Liver (tissue), 8 donors: ENCODE measurements at regions not wholly inside any gene's neighbourhood (a gene's known extent, or its start where the extent isn't known, plus 50 kb on each side); places are given as distances from the start of the nearest gene placed in this dataset.

Experiments used
- DNase-seq: peaks from one replicate; pipeline ENCODE4 v3.0.0-alpha.2; 2017; ENCODE audit warnings: low spot score
- H3K27ac ChIP-seq, 2 donors: one replicate each; pipeline ENCODE4 v1.7.0; 2013; ENCODE audit warnings: inconsistent platforms in 2 of 2, low read length in 2 of 2, control low read depth in 1 of 2, low read depth in 1 of 2, mild to moderate bottlenecking in 1 of 2
- H3K27me3 ChIP-seq, 4 donors: one replicate each; pipeline versions ENCODE4 v1.6.1 to v1.7.0; 2013; ENCODE audit warnings: low read length in 3 of 4, inconsistent platforms in 1 of 4, mild to moderate bottlenecking in 1 of 4, moderate library complexity in 1 of 4; ENCODE audit not compliant: control insufficient read depth in 4 of 4, insufficient read depth in 4 of 4
- H3K36me3 ChIP-seq, 4 donors: one replicate each; pipeline versions ENCODE4 v1.6.1 to v1.7.0; 2013; ENCODE audit warnings: low read length in 3 of 4, mild to moderate bottlenecking in 3 of 4, low read depth in 1 of 4, moderate library complexity in 1 of 4; ENCODE audit not compliant: control insufficient read depth in 4 of 4, insufficient read depth in 3 of 4
- H3K4me1 ChIP-seq, 4 donors: one replicate each; pipeline versions ENCODE4 v1.6.1 to v1.7.0; 2013; ENCODE audit warnings: low read length in 3 of 4, mild to moderate bottlenecking in 3 of 4, moderate library complexity in 1 of 4; ENCODE audit not compliant: control insufficient read depth in 4 of 4, insufficient read depth in 4 of 4
- H3K4me3 ChIP-seq, 3 donors: one replicate each; pipeline versions ENCODE4 v1.6.1 to v1.7.0; 2013; ENCODE audit warnings: low read length in 3 of 3, control low read depth in 1 of 3, low read depth in 1 of 3, mild to moderate bottlenecking in 1 of 3
- H3K9ac ChIP-seq, 2 donors: one replicate each; pipeline ENCODE4 v1.7.0; 2013; ENCODE audit warnings: low read length in 2 of 2, mild to moderate bottlenecking in 2 of 2, moderate library complexity in 2 of 2, control low read depth in 1 of 2, low read depth in 1 of 2
- H3K9me3 ChIP-seq, 4 donors: one replicate each; pipeline versions ENCODE4 v1.6.1 to v1.7.0; 2013; ENCODE audit warnings: low read length in 3 of 4; ENCODE audit not compliant: control insufficient read depth in 4 of 4
- ATF3 ChIP-seq: IDR thresholded peaks from 2 replicates; pipeline ENCODE4 v1.6.1; 2016; ENCODE audit warnings: antibody characterized with exemption
- EGR1 ChIP-seq, 2 donors: IDR thresholded peaks; 2 replicates each; pipeline ENCODE4 v1.6.1; 2016 to 2018; ENCODE audit warnings: antibody characterized with exemption in 2 of 2, low read depth in 2 of 2
- FOXA1 ChIP-seq: IDR thresholded peaks from 2 replicates; pipeline ENCODE4 v1.6.1; 2016; ENCODE audit warnings: antibody characterized with exemption
- GABPA ChIP-seq, 2 donors: IDR thresholded peaks in 1 of 2; conservative IDR thresholded peaks in 1 of 2; 2 replicates each; pipeline ENCODE4 v1.6.1; 2016; ENCODE audit warnings: antibody characterized with exemption in 2 of 2, mild to moderate bottlenecking in 1 of 2, moderate library complexity in 1 of 2
- HNF4A ChIP-seq, 2 donors: conservative IDR thresholded peaks; 2 replicates each; pipeline ENCODE4 v1.6.1; 2016; ENCODE audit warnings: antibody characterized with exemption in 2 of 2, mild to moderate bottlenecking in 2 of 2
- HNF4G ChIP-seq: IDR thresholded peaks from 2 replicates; pipeline ENCODE4 v1.6.1; 2016; ENCODE audit warnings: antibody characterized with exemption
- JUND ChIP-seq, 2 donors: IDR thresholded peaks; 2 replicates each; pipeline ENCODE4 v1.6.1; 2016; ENCODE audit warnings: antibody characterized with exemption in 2 of 2
- NR2F2 ChIP-seq: IDR thresholded peaks from 2 replicates; pipeline ENCODE4 v1.6.1; 2016; ENCODE audit warnings: antibody characterized with exemption
- RAD21 ChIP-seq, 2 donors: IDR thresholded peaks; 2 replicates each; pipeline ENCODE4 v1.6.1; 2016; ENCODE audit warnings: antibody characterized with exemption in 2 of 2, mild to moderate bottlenecking in 2 of 2
- REST ChIP-seq: IDR thresholded peaks from 2 replicates; pipeline ENCODE4 v1.6.1; 2016; ENCODE audit warnings: antibody characterized with exemption, mild to moderate bottlenecking
- RXRA ChIP-seq, 2 donors: IDR thresholded peaks; 2 replicates each; pipeline ENCODE4 v1.6.1; 2017 to 2018; ENCODE audit warnings: antibody characterized with exemption in 2 of 2, mild to moderate bottlenecking in 1 of 2
- SP1 ChIP-seq: IDR thresholded peaks from 2 replicates; pipeline ENCODE4 v1.6.1; 2018; ENCODE audit warnings: antibody characterized with exemption, mild to moderate bottlenecking
- TAF1 ChIP-seq: conservative IDR thresholded peaks from 2 replicates; pipeline ENCODE4 v1.6.1; 2016; ENCODE audit warnings: antibody characterized with exemption, mild to moderate bottlenecking
- YY1 ChIP-seq: IDR thresholded peaks from 2 replicates; pipeline ENCODE4 v1.6.1; 2016; ENCODE audit warnings: antibody characterized with exemption, mild to moderate bottlenecking
- WGBS: extraction: QIAGEN DNeasy Blood & Tissue Kit; methylation state at CpG from one replicate; pipeline ENCODE4 v1.1.7; 2013; 5-methylcytosine and 5-hydroxymethylcytosine counted together
- TF ChIP-seq, protein P1 (sequence below): fragments of 150-350 bp; IDR thresholded peaks from 2 replicates; pipeline ENCODE4 v1.5.1; 2017; ENCODE audit warnings: improper control_type of control experiment, low read depth, low read length; ENCODE audit not compliant: missing input control
- TF ChIP-seq, protein P2 (sequence below): IDR thresholded peaks from 2 replicates; pipeline ENCODE4 v1.6.1; 2016; ENCODE audit warnings: antibody characterized with exemption
- donor health status: healthy.
- donor health status: healthy.
- donor health status: healthy.
- donor health status: healthy.
- donor health status: healthy.

DNA sequence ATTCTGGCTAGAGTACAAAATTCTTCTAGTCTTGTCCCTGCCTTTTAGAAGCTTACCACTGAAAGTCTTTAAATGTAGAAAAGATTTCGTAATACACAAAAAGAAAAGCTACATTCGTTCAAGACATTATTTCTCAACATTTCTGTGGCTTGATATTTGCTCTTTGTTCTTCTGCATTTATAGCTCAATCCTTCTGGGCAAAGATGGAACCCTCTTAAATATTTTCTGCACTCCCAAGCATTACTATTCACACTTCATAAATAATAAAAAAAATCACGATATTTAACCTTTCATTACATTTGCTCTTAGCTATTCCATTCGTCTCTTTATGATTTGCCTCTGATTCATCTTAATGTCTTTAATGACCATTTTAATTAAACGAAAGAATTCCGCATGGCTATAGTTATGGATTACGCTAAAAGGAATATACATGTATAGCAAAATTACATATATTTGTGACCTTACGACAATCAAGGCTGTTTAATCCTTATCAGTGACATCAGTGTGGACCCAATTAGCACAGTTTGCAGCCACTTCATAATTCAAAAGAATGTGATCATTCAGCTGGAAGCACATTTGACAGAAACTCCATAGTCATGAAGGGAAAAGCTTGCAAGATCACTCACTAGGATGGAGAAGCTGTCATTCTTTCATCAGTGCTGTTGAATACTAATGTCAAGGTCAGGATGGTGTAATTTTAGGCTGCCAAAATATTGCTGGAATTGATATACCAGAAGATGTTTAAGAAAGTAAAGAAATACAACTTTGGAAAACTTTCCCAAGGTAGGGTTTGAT lies 1075.0 kb upstream of the TENM3 start:
- no peaks in the 10 kb centered on the region for H3K4me1 ChIP-seq
- H3K27me3 ChIP-seq = no peaks in the 10 kb centered on the region
- no peak overlapping the region for H3K9ac ChIP-seq
- H3K9me3 ChIP-seq = no peaks in the 10 kb centered on the region
- no peak for DNase-seq
- no peak overlapping the region for H3K27ac ChIP-seq
- TF ChIP-seq TAF1 (no peak), FOXA1 (no peak), HNF4G (no peak), EGR1 (IDR thresholded peaks at IDR 0.05; ENCODE audit: low read depth in 2 of 2) (no peak), JUND (IDR thresholded peaks at IDR 0.05) (no peak), ATF3 (no peak), RXRA (IDR thresholded peaks at IDR 0.05) (no peak), YY1 (no peak), RAD21 (IDR thresholded peaks at IDR 0.05) (no peak), REST (no peak), NR2F2 (no peak)
- TF ChIP-seq, protein P1, sequence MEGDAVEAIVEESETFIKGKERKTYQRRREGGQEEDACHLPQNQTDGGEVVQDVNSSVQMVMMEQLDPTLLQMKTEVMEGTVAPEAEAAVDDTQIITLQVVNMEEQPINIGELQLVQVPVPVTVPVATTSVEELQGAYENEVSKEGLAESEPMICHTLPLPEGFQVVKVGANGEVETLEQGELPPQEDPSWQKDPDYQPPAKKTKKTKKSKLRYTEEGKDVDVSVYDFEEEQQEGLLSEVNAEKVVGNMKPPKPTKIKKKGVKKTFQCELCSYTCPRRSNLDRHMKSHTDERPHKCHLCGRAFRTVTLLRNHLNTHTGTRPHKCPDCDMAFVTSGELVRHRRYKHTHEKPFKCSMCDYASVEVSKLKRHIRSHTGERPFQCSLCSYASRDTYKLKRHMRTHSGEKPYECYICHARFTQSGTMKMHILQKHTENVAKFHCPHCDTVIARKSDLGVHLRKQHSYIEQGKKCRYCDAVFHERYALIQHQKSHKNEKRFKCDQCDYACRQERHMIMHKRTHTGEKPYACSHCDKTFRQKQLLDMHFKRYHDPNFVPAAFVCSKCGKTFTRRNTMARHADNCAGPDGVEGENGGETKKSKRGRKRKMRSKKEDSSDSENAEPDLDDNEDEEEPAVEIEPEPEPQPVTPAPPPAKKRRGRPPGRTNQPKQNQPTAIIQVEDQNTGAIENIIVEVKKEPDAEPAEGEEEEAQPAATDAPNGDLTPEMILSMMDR = no peak
- WGBS = 78% methylated on average over 8 of the region's 8 CpGs
- H3K36me3 ChIP-seq = no peaks in the 10 kb centered on the region
- H3K4me3 ChIP-seq = no peak overlapping the region

- DNase-seq = no peak
- H3K4me3 ChIP-seq = no peak overlapping the region
- no peak overlapping the region for H3K27ac ChIP-seq
- H3K9ac ChIP-seq = no peak overlapping the region
- TF ChIP-seq ATF3 (no peak), HNF4G (no peak), YY1 (no peak), HNF4A (conservative IDR thresholded peaks at IDR 0.05) (no peak), RXRA (IDR thresholded peaks at IDR 0.05) (no peak), NR2F2 (no peak), SP1 (no peak), TAF1 (no peak), RAD21 (IDR thresholded peaks at IDR 0.05) (no peak), GABPA (IDR thresholded peaks at IDR 0.05 in 1 of 2, conservative IDR thresholded peaks at IDR 0.05 in 1 of 2) (no peak)
- TF ChIP-seq, protein P1 = no peak
- TF ChIP-seq, protein P2, sequence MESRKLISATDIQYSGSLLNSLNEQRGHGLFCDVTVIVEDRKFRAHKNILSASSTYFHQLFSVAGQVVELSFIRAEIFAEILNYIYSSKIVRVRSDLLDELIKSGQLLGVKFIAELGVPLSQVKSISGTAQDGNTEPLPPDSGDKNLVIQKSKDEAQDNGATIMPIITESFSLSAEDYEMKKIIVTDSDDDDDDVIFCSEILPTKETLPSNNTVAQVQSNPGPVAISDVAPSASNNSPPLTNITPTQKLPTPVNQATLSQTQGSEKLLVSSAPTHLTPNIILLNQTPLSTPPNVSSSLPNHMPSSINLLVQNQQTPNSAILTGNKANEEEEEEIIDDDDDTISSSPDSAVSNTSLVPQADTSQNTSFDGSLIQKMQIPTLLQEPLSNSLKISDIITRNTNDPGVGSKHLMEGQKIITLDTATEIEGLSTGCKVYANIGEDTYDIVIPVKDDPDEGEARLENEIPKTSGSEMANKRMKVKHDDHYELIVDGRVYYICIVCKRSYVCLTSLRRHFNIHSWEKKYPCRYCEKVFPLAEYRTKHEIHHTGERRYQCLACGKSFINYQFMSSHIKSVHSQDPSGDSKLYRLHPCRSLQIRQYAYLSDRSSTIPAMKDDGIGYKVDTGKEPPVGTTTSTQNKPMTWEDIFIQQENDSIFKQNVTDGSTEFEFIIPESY = no peak
- H3K9me3 ChIP-seq = no peaks in the 10 kb centered on the region
- H3K36me3 ChIP-seq = no peaks in the 10 kb centered on the region
- 72% methylated on average over 5 of the region's 5 CpGs for WGBS
- H3K27me3 ChIP-seq = no peaks in the 10 kb centered on the region
- no peaks in the 10 kb centered on the region for H3K4me1 ChIP-seq
These were observed 1070.2 kb upstream of the TENM3 start for GRCh38 chr4:181173046-181173445.
